NCI-H2196 treated with DMSO at 0.1 percent for 48 hours (cell line): ENCODE measurements at regions not wholly inside any gene's neighbourhood (a gene's known extent, or its start where the extent isn't known, plus 50 kb on each side); places are given as distances from the start of the nearest gene placed in this dataset.
"Not testable (repeated sequence)": the region's sequence is repeated elsewhere in the genome, so short reads cannot be mapped to it uniquely, and the experiment has no call there.

Experiments used
- DNase-seq: peaks from one replicate; lab custom pipeline; 2025; ENCODE audit not compliant: unreplicated experiment; lab: John Stamatoyannopoulos, UW

- DNase-seq, result no peak
Observed at GRCh38 chr11:42417691-42418090, 894.1 kb upstream of the API5 start.

GRCh38 chr11:42422090-42422489 lies 889.7 kb upstream of the API5 start:
- no peak for DNase-seq

GRCh38 chr11:42434911-42435310 lies 876.9 kb upstream of the API5 start:
- DNase-seq, result not testable (repeated sequence)

- DNase-seq, result no peak
Observed at GRCh38 chr11:42444406-42444805, 867.4 kb upstream of the API5 start.

- no peak for DNase-seq
Observed at GRCh38 chr11:42462558-42463310, 849.1 kb upstream of the API5 start.

GRCh38 chr11:42465623-42466022 lies 846.2 kb upstream of the API5 start:
- DNase-seq, result no peak

- no peak for DNase-seq
Observed at GRCh38 chr11:42473106-42473505, 838.7 kb upstream of the API5 start.

GRCh38 chr11:42482822-42483221 lies 829.0 kb upstream of the API5 start:
- no peak for DNase-seq

GRCh38 chr11:42490506-42490905 lies 821.3 kb upstream of the API5 start:
- DNase-seq, result no peak

GRCh38 chr11:42494459-42494858 lies 817.3 kb upstream of the API5 start:
- no peak for DNase-seq

GRCh38 chr11:42498971-42499370 lies 812.8 kb upstream of the API5 start:
- DNase-seq, result no peak

- DNase-seq, result no peak
Observed at GRCh38 chr11:42502151-42502550, 809.6 kb upstream of the API5 start.

GRCh38 chr11:42521994-42522393 lies 789.8 kb upstream of the API5 start:
- DNase-seq, result no peak

- peak; percentile 3 for DNase-seq
Observed at GRCh38 chr11:42524534-42525227, 787.1 kb upstream of the API5 start.

GRCh38 chr11:42526426-42526825 lies 785.4 kb upstream of the API5 start:
- no peak for DNase-seq

- no peak for DNase-seq
Observed at GRCh38 chr11:42528471-42528870, 783.3 kb upstream of the API5 start.

- no peak for DNase-seq
Observed at GRCh38 chr11:42528911-42529310, 782.9 kb upstream of the API5 start.

- no peak for DNase-seq
Observed at GRCh38 chr11:42536611-42537360, 775.0 kb upstream of the API5 start.

GRCh38 chr11:42542336-42542735 lies 769.5 kb upstream of the API5 start:
- DNase-seq, result no peak

GRCh38 chr11:42543844-42544419 lies 767.9 kb upstream of the API5 start:
- DNase-seq, result no peak

GRCh38 chr11:42544726-42545125 lies 767.1 kb upstream of the API5 start:
- DNase-seq, result no peak

GRCh38 chr11:42545954-42546353 lies 765.8 kb upstream of the API5 start:
- no peak for DNase-seq
